ENCODE measurements at regions not wholly inside any gene's neighbourhood (a gene's known extent, or its start where the extent isn't known, plus 50 kb on each side); places are given as distances from the start of the nearest gene placed in this dataset.
"Not testable (repeated sequence)": the region's sequence is repeated elsewhere in the genome, so short reads cannot be mapped to it uniquely, and the experiment has no call there.

DNA sequence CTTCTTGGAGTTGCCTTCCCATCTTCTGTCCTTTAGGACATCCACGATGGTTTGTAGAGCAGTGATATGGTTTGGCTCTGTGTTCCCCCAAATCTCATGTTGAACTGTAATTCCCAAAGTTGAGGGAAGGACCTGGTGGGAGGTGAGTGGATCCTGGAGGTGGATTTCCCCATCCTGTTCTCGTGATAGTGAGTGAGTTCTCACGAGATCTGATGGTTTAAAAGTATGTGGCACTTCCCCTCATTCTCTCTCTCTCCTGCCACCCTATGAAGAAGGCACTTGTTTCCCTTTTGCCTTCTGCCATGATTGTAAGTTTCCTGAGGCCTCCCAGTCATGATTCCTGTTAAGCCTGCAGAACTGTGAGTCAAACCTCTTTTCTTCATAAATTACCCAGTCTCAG is 99.2 kb downstream of the BRMS1L start:
- H3K4me1 Mint-ChIP-seq, result peaks cover 4% of the 10 kb centered on the region
- no peaks in the 10 kb centered on the region for H3K36me3 Mint-ChIP-seq (ENCODE audit: low read depth)
- H3K27me3 Mint-ChIP-seq (ENCODE audit: low read depth), result peaks cover 27% of the 10 kb centered on the region
- TF ChIP-seq CTCF (conservative IDR thresholded peaks at IDR 0.05), result no peak
- no peak overlapping the region for H3K4me3 Mint-ChIP-seq
- no peak for DNase-seq (ENCODE audit: low read depth, low spot score)
- H3K27ac Mint-ChIP-seq (ENCODE audit: unreplicated experiment), result no peak overlapping the region
- H3K9me3 Mint-ChIP-seq, result no peaks in the 10 kb centered on the region

DNA sequence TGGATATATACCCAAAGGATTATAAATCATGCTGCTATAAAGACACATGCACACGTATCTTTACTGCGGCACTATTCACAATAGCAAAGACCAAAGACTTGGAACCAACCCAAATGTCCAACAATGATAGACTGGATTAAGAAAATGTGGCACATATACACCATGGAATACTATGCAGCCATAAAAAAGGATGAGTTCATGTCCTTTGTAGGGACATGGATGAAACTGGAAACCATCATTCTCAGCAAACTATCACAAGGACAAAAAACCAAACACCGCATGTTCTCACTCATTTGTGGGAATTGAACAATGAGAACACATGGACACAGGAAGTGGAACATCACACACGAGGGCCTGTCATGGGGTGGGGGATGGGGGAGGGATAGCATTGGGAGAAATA is 96.5 kb downstream of the BRMS1L start:
- not testable (repeated sequence) for H3K9me3 Mint-ChIP-seq; H3K27ac Mint-ChIP-seq (ENCODE audit: unreplicated experiment); H3K27me3 Mint-ChIP-seq (ENCODE audit: low read depth); H3K4me1 Mint-ChIP-seq; H3K36me3 Mint-ChIP-seq (ENCODE audit: low read depth); DNase-seq (ENCODE audit: low read depth, low spot score); H3K4me3 Mint-ChIP-seq

- Mint-ChIP-seq H3K4me1 (peaks cover 4% of the 10 kb centered on the region), H3K27me3 (ENCODE audit: low read depth) (peaks cover 4% of the 10 kb centered on the region), H3K4me3 (no peak overlapping the region), H3K27ac (ENCODE audit: unreplicated experiment) (no peak overlapping the region), H3K9me3 (peaks cover 2% of the 10 kb centered on the region), H3K36me3 (ENCODE audit: low read depth) (no peaks in the 10 kb centered on the region)
- TF ChIP-seq CTCF (conservative IDR thresholded peaks at IDR 0.05), result no peak
- DNase-seq (ENCODE audit: low read depth, low spot score), result no peak
Observed at GRCh38 chr14:35921745-35922144, 95.6 kb downstream of the BRMS1L start.
